ENCODE measurements at regions not wholly inside any gene's neighbourhood (a gene's known extent, or its start where the extent isn't known, plus 50 kb on each side); places are given as distances from the start of the nearest gene placed in this dataset.

- TF ChIP-seq POLR2A (IDR thresholded peaks at IDR 0.05) (no peak), CTCF (IDR thresholded peaks at IDR 0.05) (no peak)
These were observed 389.8 kb downstream of the LNPK start for GRCh38 chr2:175612280-175612679.
